ENCODE measurements at regions not wholly inside any gene's neighbourhood (a gene's known extent, or its start where the extent isn't known, plus 50 kb on each side); places are given as distances from the start of the nearest gene placed in this dataset.
A peak's percentile ranks its signal among the peaks of the same experiment; 100 is the strongest.

DNA sequence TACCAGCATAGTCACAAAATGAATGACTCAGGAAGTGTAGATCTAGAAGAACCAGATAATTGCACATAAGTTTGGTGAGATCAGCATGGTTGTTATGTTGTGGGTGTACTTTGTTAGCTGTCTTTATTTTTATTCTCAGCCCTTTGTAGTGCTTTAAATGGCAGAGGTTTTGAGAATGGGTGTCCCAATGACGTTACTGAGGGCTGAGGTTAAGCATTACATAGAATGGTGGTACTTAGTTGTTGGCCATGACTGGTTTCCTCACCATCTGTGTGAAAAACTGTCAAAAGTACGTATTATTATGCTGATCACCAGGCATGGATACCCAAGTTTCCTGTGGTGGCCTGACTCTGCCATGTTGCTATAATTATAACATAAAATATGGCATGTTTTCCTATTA, 165.8 kb downstream of the UBE2E3 start:
- no peak for FAIRE-seq
- DNase-seq (ENCODE audit: low spot score in 2 of 2), result no peak

- FAIRE-seq (no peak), DNase-seq (ENCODE audit: low spot score in 2 of 2) (no peak)
Measured at GRCh38 chr2:181149056-181149455, 168.7 kb downstream of the UBE2E3 start.

- DNase-seq (ENCODE audit: low spot score in 2 of 2), result no peak
- no peak for FAIRE-seq
Measured at GRCh38 chr2:181152226-181152625, 171.8 kb downstream of the UBE2E3 start.

- FAIRE-seq, result no peak
- no peak for DNase-seq (ENCODE audit: low spot score in 2 of 2)
Measured at GRCh38 chr2:181152701-181153100, 172.3 kb downstream of the UBE2E3 start.

GRCh38 chr2:181153886-181154285, 173.5 kb downstream of the UBE2E3 start:
- no peak for DNase-seq (ENCODE audit: low spot score in 2 of 2)

GRCh38 chr2:181157326-181157725, 176.9 kb downstream of the UBE2E3 start:
- FAIRE-seq, result no peak

More at GRCh38 chr2:181153886-181154285, 173.5 kb downstream of the UBE2E3 start:
- no peak for FAIRE-seq

GRCh38 chr2:181158427-181158826, 178.0 kb downstream of the UBE2E3 start:
- FAIRE-seq (no peak), DNase-seq (ENCODE audit: low spot score in 2 of 2) (no peak)

More at GRCh38 chr2:181157326-181157725, 176.9 kb downstream of the UBE2E3 start:
- DNase-seq (ENCODE audit: low spot score in 2 of 2), result no peak

- FAIRE-seq (no peak), DNase-seq (ENCODE audit: low spot score in 2 of 2) (no peak)
Measured at GRCh38 chr2:181161615-181162014, 181.2 kb downstream of the UBE2E3 start.

- FAIRE-seq (no peak), DNase-seq (ENCODE audit: low spot score in 2 of 2) (no peak)
Measured at GRCh38 chr2:181163139-181163538, 182.7 kb downstream of the UBE2E3 start.

DNA sequence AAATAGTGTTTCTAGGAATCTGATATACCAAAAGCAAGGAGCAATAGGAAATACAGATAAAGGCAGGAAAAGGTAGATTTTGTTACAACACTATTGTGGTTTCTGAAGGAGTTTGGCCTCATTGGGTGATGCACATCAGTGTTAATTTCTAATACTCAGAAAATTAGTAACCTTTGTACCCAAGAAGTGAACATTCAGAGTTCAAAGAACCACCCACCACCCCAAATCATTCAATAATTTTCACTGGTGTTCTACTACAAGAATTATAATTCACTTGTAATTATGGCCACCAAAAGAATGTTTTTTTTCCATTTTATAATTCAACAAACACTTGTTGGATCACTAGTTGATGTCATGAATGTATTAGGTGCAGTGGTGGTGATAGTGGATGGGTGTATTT, 183.3 kb downstream of the UBE2E3 start:
- no peak for FAIRE-seq
- DNase-seq (ENCODE audit: low spot score in 2 of 2), result no peak

DNA sequence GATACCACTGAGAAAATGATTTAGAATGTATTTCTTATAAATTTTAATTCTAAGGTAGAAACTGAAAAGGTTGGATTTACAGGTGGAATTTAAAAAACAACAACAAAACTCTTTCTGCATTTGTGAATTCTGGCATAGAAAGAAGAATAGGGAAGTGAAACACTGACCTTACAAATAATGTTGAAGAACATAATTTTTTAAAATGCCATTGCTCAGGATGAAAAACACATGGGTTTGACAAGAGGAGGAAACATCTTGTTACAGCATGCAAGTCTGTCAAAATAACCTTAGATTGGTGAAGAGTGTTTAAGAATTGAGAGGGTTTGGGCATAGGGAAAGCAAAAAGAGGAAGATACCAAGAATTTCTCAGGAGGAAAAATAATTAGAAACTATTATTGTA, 184.3 kb downstream of the UBE2E3 start:
- FAIRE-seq (no peak), DNase-seq (ENCODE audit: low spot score in 2 of 2) (no peak)

DNA sequence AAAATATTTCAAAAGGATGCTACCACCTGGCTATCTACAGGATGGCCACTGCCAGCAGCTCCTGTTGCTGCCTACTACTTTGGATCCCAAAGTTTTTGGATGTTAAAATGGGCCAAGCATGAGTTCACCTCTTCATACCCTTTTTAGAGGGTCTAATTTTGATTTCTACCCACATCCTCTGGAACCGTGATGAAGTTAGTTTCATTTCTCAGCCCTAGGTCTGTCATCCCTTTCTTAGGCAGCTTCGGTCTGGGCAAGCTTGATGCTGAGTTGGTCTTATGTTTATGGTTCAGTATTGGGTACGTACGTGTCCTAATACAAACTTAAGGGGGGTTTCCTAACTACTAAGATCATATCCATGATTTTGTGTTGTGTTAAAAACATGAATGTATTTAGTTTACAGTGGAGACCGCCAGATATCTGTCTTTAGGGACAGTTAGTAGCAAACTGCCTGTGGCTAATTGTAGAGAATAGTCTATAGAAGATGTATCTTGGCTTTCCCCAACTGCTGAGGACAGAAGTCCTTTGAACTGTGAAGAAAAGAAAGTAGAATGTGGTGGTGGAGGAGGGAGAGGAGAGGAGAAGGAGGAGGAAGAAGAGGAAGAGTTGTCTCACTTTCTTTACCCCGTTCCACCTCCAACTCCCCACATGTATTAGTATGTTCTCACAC, 184.9 kb downstream of the UBE2E3 start:
- FAIRE-seq (no peak), DNase-seq (ENCODE audit: low spot score in 2 of 2) (no peak)

DNA sequence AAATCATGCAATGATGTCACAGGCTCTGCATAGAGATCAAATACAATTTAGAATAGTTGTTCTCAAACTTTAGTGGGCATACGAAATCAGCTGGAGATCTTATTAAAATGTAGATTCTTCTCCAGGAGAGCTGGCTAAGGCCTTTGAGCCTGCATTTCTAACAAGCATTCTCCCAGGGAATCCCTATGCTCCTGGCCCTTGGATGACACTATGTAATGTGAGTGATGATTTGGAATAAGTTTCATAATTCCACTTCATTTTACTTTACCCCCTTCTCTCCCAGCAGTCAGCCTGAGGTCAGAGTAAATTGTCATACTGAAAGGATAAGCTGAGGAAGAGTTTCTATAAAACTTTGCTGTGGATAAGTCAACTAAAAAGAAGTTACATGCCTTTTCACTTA, 189.1 kb downstream of the UBE2E3 start:
- no peak for FAIRE-seq
- DNase-seq (ENCODE audit: low spot score in 2 of 2), result no peak

DNA sequence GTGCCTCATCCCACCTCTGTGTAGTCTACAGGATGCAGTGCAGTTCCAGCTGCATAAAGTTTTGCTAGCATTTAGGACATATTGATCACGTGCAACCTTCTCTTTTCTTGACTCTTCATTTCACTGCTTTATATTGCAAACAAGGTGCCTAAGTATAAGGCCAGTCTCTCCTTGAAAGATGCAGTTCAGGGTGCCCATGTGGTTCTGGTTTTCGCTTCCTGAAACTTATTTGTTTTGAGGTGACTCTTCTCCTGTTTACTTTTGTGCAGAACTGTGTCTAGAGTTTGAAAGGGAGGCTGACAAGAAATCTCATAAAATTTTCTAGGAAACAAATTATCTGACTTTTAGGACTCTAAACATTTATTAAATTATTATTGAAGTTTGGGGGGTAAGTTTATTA, 189.9 kb downstream of the UBE2E3 start:
- DNase-seq (ENCODE audit: low spot score in 2 of 2) (no peak), FAIRE-seq (no peak)

- FAIRE-seq (no peak), DNase-seq (ENCODE audit: low spot score in 2 of 2) (no peak)
Measured at GRCh38 chr2:181172676-181173075, 192.3 kb downstream of the UBE2E3 start.

- no peak for FAIRE-seq
- no peak for DNase-seq (ENCODE audit: low spot score in 2 of 2)
Measured at GRCh38 chr2:181174611-181175580, 194.5 kb downstream of the UBE2E3 start.

DNA sequence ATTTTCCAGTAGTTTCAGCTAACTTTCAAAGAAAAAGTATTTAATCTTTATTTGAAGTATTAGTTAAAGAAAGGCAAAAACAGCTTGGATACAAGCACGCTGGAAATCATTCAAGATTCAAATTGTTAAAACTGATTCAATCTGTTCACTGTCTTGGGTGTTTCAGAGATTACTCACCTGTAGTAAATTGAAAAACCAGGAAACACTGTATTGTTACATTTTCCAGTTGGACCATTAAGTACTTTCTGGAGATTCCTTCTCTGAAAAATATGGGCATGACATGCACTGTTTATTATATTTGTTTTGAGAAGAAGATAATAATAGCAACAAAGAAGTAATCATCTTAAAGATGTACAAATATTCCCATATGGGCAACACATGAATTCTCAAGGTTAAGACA, 196.1 kb downstream of the UBE2E3 start:
- FAIRE-seq (no peak), DNase-seq (ENCODE audit: low spot score in 2 of 2) (no peak)

DNA sequence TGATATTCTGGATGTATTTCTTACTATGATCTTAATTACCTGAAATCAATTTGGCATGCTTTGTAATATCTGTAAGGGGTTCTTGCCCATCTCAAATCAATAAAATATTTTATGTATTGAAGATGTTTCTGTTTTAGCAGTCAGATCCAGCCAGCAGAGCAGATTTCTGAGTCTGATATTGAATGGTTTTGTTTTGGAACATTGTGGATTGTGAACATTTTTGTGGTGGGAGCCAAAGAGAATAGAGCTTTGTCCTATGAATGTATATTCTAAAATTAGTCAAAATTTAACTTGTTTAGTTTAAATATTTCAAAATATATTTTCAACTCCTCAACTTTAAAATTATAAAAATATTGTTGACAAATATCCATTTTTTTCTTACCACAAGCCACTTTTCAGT, 197.0 kb downstream of the UBE2E3 start:
- peak; percentile 37 for FAIRE-seq
- DNase-seq (ENCODE audit: low spot score in 2 of 2), result no peak

- no peak for DNase-seq (ENCODE audit: low spot score in 2 of 2)
- no peak for FAIRE-seq
Measured at GRCh38 chr2:181178130-181178529, 197.7 kb downstream of the UBE2E3 start.

GRCh38 chr2:181178823-181179412, 198.5 kb downstream of the UBE2E3 start:
- FAIRE-seq, result no peak

DNA sequence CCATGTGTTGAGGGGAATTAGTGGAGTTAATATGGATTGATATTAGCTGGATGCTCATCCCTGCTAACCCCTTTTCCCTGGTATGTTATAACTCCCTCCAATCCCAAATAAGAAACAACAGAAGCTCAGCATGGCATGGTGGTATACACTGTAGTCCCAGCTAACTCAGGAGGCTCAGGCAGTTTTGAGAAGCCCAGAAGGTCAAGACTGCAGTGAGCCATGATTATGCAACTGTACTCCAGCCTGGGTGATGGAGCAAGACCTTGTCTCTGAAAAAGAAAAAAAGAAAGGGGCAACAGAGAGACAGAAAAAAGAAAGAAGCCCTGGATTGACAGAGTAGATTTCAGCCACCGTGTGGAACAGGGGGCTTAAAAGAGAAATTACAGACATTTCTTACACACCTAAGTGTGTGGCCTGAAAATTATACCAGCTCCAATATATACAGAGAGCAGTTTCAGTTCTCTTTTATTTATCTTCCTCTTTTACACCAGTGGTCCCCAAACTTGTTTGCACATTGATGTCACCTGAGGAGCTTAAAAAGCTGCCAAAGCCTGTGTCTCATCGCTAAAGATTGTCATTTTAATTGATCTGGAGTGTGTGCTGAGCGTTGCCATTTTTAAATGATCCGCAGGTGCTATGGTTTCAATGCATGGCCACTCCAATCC, 203.6 kb downstream of the UBE2E3 start:
- FAIRE-seq (no peak), DNase-seq (ENCODE audit: low spot score in 2 of 2) (no peak)

More at GRCh38 chr2:181178823-181179412, 198.5 kb downstream of the UBE2E3 start:
- no peak for DNase-seq (ENCODE audit: low spot score in 2 of 2)
